Keratinocyte (primary cell): ENCODE measurements at regions not wholly inside any gene's neighbourhood (a gene's known extent, or its start where the extent isn't known, plus 50 kb on each side); places are given as distances from the start of the nearest gene placed in this dataset.

Source experiments
- EZH2 ChIP-seq: IDR thresholded peaks from one replicate; pipeline ENCODE4 v1.6.1; 2012; ENCODE audit warnings: inconsistent platforms, mild to moderate bottlenecking, low read length, moderate library complexity
- TF ChIP-seq, protein P1 (sequence below), 3 experiments: IDR thresholded peaks in 1 of 3; conservative IDR thresholded peaks in 1 of 3; optimal IDR thresholded peaks in 1 of 3; 2 replicates in 2 of 3; 3 replicates in 1 of 3; pipeline versions ENCODE3 to v1.5.1; 2011; ENCODE audit warnings: low read length in 3 of 3, mild to moderate bottlenecking in 3 of 3, moderate library complexity in 2 of 3, control low read depth in 1 of 3, inconsistent platforms in 1 of 3; ENCODE audit not compliant: insufficient read depth in 2 of 3; ENCODE audit errors: extremely low read depth in 1 of 3

DNA sequence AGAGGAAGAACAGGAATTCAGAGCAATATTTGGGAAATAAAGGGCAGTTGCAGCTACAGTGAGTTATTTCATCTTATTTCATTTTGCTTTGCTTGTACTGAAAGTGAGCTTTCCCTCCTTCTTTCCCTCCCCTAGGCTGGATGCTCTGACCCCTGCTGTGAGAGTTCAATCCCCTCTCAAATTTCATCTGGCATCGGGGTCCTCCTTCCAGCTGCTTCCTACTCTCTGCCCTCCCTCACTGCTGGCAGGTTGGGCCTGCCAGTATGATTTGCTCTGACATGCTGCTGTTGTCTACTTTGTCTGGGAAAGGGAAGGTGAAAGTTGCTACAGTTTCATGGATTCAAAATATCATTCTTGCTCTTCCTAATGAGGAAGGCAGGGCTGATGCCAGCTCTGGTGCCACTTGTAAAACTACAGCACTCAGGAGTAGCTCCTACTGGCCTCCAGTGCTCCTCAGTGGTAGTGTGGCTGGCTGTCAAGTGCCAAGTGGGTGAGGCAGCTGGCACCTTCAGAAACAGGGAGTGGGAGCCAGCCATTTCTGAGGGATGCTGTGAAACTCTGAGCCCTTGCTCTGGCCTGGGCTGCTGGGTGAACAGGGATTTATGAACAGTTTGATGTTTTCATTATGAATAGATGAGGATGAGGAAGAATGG, 408.6 kb downstream of the HAPSTR1 start:
- TF ChIP-seq, protein P1, sequence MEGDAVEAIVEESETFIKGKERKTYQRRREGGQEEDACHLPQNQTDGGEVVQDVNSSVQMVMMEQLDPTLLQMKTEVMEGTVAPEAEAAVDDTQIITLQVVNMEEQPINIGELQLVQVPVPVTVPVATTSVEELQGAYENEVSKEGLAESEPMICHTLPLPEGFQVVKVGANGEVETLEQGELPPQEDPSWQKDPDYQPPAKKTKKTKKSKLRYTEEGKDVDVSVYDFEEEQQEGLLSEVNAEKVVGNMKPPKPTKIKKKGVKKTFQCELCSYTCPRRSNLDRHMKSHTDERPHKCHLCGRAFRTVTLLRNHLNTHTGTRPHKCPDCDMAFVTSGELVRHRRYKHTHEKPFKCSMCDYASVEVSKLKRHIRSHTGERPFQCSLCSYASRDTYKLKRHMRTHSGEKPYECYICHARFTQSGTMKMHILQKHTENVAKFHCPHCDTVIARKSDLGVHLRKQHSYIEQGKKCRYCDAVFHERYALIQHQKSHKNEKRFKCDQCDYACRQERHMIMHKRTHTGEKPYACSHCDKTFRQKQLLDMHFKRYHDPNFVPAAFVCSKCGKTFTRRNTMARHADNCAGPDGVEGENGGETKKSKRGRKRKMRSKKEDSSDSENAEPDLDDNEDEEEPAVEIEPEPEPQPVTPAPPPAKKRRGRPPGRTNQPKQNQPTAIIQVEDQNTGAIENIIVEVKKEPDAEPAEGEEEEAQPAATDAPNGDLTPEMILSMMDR (optimal IDR thresholded peaks at IDR 0.05 in 1 of 3, IDR thresholded peaks at IDR 0.05 in 1 of 3, conservative IDR thresholded peaks at IDR 0.05 in 1 of 3; ENCODE audit: extremely low read depth in 1 of 3, insufficient read depth in 2 of 3, low read length in 3 of 3) = no peak
- no peak for TF ChIP-seq EZH2
